Suprapubic skin (tissue), 4 donors: ENCODE measurements at regions not wholly inside any gene's neighbourhood (a gene's known extent, or its start where the extent isn't known, plus 50 kb on each side); places are given as distances from the start of the nearest gene placed in this dataset.

Experiments used
- DNase-seq, 2 donors: peaks; one replicate each; pipeline ENCODE4 v3.0.0-alpha.2; 2019; ENCODE audit warnings: low spot score in 2 of 2
- H3K27ac ChIP-seq: fragments of 200-600 bp; sonication (generic); one replicate; pipeline ENCODE4 v1.5.1; 2019
- H3K27me3 ChIP-seq: fragments of 200-600 bp; sonication (generic); one replicate; pipeline ENCODE4 v1.5.1; 2019
- H3K36me3 ChIP-seq: fragments of 200-600 bp; sonication (generic); one replicate; pipeline ENCODE4 v1.5.1; 2019
- H3K4me1 ChIP-seq: fragments of 200-600 bp; sonication (generic); one replicate; pipeline ENCODE4 v1.5.1; 2019
- H3K4me3 ChIP-seq: fragments of 200-600 bp; sonication (generic); one replicate; pipeline ENCODE4 v1.5.1; 2019; ENCODE audit warnings: mild to moderate bottlenecking
- H3K9me3 ChIP-seq: fragments of 200-600 bp; sonication (generic); one replicate; pipeline ENCODE4 v1.5.1; 2019
- EP300 ChIP-seq: sonication (generic); formaldehyde crosslinking; IDR thresholded peaks from one replicate; pipeline ENCODE4 v1.6.1; 2017; ENCODE audit warnings: antibody characterized with exemption
- POLR2A ChIP-seq, 2 donors: fragments of 450-650 bp; IDR thresholded peaks; one replicate each; pipeline ENCODE4 v1.6.1; 2017; ENCODE audit warnings: antibody characterized with exemption in 2 of 2, mild to moderate bottlenecking in 2 of 2, moderate library complexity in 2 of 2
- POLR2AphosphoS5 ChIP-seq, 3 donors: sonication (generic); formaldehyde crosslinking; IDR thresholded peaks; one replicate each; pipeline ENCODE4 v1.6.1; 2017; ENCODE audit warnings: antibody characterized with exemption in 3 of 3
- WGBS: methylation state at CpG from one replicate; pipeline ENCODE4 v1.1.5; 2018; 5-methylcytosine and 5-hydroxymethylcytosine counted together
- TF ChIP-seq, protein P1 (sequence below), 2 donors: fragments of 200-600 bp in 1 of 2; fragments of 450-650 bp in 1 of 2; sonication (generic) in 1 of 2; IDR thresholded peaks; one replicate each; pipeline ENCODE4 v1.5.1; 2016 to 2019; ENCODE audit warnings: antibody characterized with exemption in 2 of 2, mild to moderate bottlenecking in 1 of 2, moderate library complexity in 1 of 2

DNA sequence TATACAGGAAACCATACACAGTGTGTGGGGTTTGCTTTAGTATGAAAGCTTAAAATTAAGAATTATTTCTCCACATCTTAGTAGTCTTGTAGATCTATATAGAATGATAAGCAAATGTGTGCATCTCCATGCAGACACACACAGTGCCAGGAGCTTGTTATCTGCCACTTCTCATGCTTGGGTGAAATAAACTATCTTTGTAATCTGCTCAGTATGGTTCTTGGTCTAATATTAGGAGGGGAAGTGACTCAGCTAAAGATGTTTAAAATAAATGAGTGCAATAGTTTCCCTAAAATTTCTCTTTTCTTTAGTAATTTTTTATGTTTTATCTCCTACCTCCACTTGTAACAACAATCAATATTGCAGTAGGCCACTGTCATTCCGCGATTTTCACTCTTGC lies 689.6 kb downstream of the TAF11L14 start:
- H3K36me3 ChIP-seq = no peaks in the 10 kb centered on the region
- H3K4me3 ChIP-seq = no peak overlapping the region
- no peak overlapping the region for H3K27ac ChIP-seq
- no peaks in the 10 kb centered on the region for H3K9me3 ChIP-seq
- H3K4me1 ChIP-seq = no peaks in the 10 kb centered on the region
- WGBS = 84% methylated on average over 2 of the region's 2 CpGs
- DNase-seq = no peak
- H3K27me3 ChIP-seq = no peaks in the 10 kb centered on the region
- no peak for TF ChIP-seq EP300
- no peak for TF ChIP-seq POLR2A (IDR thresholded peaks at IDR 0.05)
- no peak for TF ChIP-seq POLR2AphosphoS5 (IDR thresholded peaks at IDR 0.05)

DNA sequence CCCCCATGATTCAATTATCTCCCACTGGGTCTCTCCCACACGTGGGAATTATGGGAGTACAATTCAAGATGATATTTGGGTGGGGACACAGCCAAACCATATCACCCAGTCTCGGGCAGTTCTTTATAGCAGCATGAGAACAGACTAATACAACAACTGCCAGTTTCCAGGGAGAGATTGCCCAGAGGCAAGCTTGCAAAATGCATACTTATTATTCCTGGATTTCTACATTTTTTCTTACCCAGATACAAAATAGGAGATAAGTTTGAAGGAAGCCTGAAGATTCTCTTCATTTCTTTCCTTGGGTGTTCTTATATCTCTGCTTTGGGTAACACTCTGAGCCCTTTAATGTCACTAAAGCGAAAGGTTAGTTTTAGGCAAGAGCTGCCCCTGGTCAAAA lies 691.2 kb downstream of the TAF11L14 start:
- DNase-seq = no peak
- Histone ChIP-seq H3K4me1 (no peaks in the 10 kb centered on the region), H3K27me3 (no peaks in the 10 kb centered on the region), H3K9me3 (no peaks in the 10 kb centered on the region), H3K4me3 (no peak overlapping the region), H3K27ac (no peak overlapping the region), H3K36me3 (no peaks in the 10 kb centered on the region)
- TF ChIP-seq, protein P1, sequence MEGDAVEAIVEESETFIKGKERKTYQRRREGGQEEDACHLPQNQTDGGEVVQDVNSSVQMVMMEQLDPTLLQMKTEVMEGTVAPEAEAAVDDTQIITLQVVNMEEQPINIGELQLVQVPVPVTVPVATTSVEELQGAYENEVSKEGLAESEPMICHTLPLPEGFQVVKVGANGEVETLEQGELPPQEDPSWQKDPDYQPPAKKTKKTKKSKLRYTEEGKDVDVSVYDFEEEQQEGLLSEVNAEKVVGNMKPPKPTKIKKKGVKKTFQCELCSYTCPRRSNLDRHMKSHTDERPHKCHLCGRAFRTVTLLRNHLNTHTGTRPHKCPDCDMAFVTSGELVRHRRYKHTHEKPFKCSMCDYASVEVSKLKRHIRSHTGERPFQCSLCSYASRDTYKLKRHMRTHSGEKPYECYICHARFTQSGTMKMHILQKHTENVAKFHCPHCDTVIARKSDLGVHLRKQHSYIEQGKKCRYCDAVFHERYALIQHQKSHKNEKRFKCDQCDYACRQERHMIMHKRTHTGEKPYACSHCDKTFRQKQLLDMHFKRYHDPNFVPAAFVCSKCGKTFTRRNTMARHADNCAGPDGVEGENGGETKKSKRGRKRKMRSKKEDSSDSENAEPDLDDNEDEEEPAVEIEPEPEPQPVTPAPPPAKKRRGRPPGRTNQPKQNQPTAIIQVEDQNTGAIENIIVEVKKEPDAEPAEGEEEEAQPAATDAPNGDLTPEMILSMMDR (IDR thresholded peaks at IDR 0.05) = no peak
- TF ChIP-seq POLR2A (IDR thresholded peaks at IDR 0.05) (no peak), POLR2AphosphoS5 (IDR thresholded peaks at IDR 0.05) (no peak), EP300 (no peak)
- WGBS = 53% methylated on average over 3 of the region's 3 CpGs

DNA sequence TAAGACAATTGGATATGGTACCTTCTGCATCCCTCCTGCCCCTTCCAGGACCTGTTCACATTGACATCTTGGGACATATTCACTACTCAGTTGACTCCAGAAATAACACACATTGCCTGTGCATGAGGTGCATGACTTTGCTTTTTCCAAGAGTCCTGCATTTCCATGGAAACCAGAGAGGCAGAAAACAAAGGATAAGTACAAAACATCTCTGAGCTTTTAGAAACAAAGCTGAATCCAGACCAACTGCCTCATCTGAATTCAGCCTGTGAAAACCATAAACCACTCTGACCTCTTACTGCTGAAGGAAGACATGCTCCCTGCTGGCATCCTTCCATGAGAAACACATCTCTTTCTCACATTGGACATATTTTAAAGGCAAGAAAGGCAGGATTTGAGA lies 695.1 kb downstream of the TAF11L14 start:
- no peaks in the 10 kb centered on the region for H3K27me3 ChIP-seq
- no peak overlapping the region for H3K27ac ChIP-seq
- no peaks in the 10 kb centered on the region for H3K36me3 ChIP-seq
- H3K4me3 ChIP-seq = no peak overlapping the region
- no peak for DNase-seq
- TF ChIP-seq POLR2A (IDR thresholded peaks at IDR 0.05) (no peak), EP300 (no peak), POLR2AphosphoS5 (IDR thresholded peaks at IDR 0.05) (no peak)
- TF ChIP-seq, protein P1 (IDR thresholded peaks at IDR 0.05) = no peak
- H3K9me3 ChIP-seq = no peaks in the 10 kb centered on the region
- no peaks in the 10 kb centered on the region for H3K4me1 ChIP-seq

DNA sequence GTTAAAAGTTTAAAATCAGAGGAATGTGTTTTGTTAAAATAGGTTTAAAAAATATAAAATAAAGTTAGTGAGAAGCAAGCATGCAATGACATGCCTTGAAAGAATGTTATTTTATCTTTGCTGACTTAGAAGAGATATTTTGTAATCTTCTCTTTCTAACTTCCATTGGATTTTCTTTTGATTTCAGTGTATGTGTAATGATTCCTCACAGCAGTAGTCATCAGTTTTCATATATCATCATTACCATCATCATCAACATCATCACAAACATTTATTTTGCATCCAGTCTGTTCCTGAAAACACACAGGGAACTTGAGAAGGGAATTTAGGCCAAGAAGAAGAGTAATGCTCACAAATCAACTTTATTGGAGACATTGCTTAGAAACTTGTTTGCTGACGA lies 699.6 kb downstream of the TAF11L14 start:
- Histone ChIP-seq H3K4me1 (no peaks in the 10 kb centered on the region), H3K36me3 (no peaks in the 10 kb centered on the region), H3K27me3 (no peaks in the 10 kb centered on the region), H3K4me3 (no peak overlapping the region), H3K9me3 (no peaks in the 10 kb centered on the region), H3K27ac (no peak overlapping the region)
- whole genome bisulfite sequencing = 55% methylated on average over 1 of the region's 1 CpG
- no peak for DNase-seq
- TF ChIP-seq POLR2A (IDR thresholded peaks at IDR 0.05) (no peak), EP300 (no peak), POLR2AphosphoS5 (IDR thresholded peaks at IDR 0.05) (no peak)
- TF ChIP-seq, protein P1 (IDR thresholded peaks at IDR 0.05) = no peak

DNA sequence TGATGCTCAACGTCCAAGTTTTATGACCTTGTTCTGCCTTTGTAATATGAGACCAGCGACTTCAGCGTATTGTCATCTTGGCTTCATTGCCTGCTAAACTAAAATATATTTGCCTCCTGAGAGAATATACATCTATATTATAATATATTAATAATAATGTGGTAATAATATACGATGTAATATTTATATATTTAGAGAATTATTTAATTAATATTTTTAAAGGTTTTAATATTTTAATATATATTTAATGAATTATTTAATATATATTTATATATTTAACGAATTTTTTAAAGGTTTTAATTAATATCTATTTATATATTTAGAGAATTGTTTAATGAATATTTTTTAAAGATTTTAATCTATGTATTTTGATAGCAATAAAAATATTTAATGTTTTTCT lies 700.7 kb downstream of the TAF11L14 start:
- no peaks in the 10 kb centered on the region for H3K4me1 ChIP-seq
- H3K9me3 ChIP-seq = no peaks in the 10 kb centered on the region
- no peaks in the 10 kb centered on the region for H3K36me3 ChIP-seq
- WGBS = 60% methylated on average over 5 of the region's 5 CpGs
- H3K4me3 ChIP-seq = no peak overlapping the region
- no peak overlapping the region for H3K27ac ChIP-seq
- no peaks in the 10 kb centered on the region for H3K27me3 ChIP-seq
- DNase-seq = no peak
- no peak for TF ChIP-seq EP300
- TF ChIP-seq, protein P1 (IDR thresholded peaks at IDR 0.05) = no peak
- TF ChIP-seq POLR2AphosphoS5 (IDR thresholded peaks at IDR 0.05) = no peak
- TF ChIP-seq POLR2A (IDR thresholded peaks at IDR 0.05) = no peak

DNA sequence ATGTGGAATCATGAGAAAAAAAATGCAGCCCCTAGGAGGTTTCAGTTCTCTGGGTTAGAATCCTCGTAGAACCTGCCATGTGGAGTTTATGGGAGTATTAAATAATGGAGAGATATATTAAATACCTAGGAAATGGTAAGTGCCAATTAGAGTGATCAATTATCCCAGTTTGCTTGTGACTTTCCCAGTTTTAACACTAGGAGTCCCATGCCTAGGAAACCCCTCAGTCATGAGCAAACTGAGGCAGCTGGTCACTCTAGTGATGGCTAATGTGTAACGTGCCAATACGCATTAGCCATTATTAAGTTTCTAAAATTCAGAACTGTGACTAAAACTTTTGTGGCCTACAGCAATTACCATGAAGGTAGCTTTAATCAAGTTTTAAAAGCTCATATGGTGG lies 720.6 kb downstream of the TAF11L14 start:
- no peaks in the 10 kb centered on the region for H3K27me3 ChIP-seq
- H3K36me3 ChIP-seq = no peaks in the 10 kb centered on the region
- no peak overlapping the region for H3K4me3 ChIP-seq
- H3K27ac ChIP-seq = no peak overlapping the region
- 83% methylated on average over 3 of the region's 3 CpGs for WGBS
- TF ChIP-seq, protein P1 (IDR thresholded peaks at IDR 0.05) = no peak
- TF ChIP-seq EP300 (no peak), POLR2A (IDR thresholded peaks at IDR 0.05) (no peak), POLR2AphosphoS5 (IDR thresholded peaks at IDR 0.05) (no peak)
- H3K9me3 ChIP-seq = no peaks in the 10 kb centered on the region
- H3K4me1 ChIP-seq = no peaks in the 10 kb centered on the region
- DNase-seq = no peak
